Astrocyte (in vitro differentiated cells and primary cell): ENCODE measurements at regions not wholly inside any gene's neighbourhood (a gene's known extent, or its start where the extent isn't known, plus 50 kb on each side); places are given as distances from the start of the nearest gene placed in this dataset.

Experiments used
- DNase-seq: peaks from one replicate; pipeline ENCODE4 v3.0.0-alpha.2; 2010; ENCODE audit warnings: low read depth
- FAIRE-seq: peaks from 2 replicates; lab custom pipeline; 2011; peaks lifted over from hg19 to GRCh38; lab: Jason Lieb, UNC
- H2AFZ ChIP-seq: 2 replicates; pipeline ENCODE4 v1.6.0; 2012; ENCODE audit warnings: low read depth, low read length, inconsistent platforms
- H3K27ac ChIP-seq: 2 replicates; pipeline ENCODE4 v1.5.1; 2011; ENCODE audit warnings: low read depth, low read length, inconsistent platforms
- H3K27me3 ChIP-seq: 2 replicates; pipeline ENCODE4 v1.6.0; 2011; ENCODE audit warnings: low read length, inconsistent platforms; ENCODE audit not compliant: insufficient read depth
- H3K36me3 ChIP-seq: 2 replicates; pipeline ENCODE4 v1.5.1; 2011; ENCODE audit warnings: low read length, inconsistent platforms; ENCODE audit not compliant: insufficient read depth
- H3K4me1 ChIP-seq: 2 replicates; pipeline ENCODE4 v1.5.1; 2011; ENCODE audit warnings: low read length, inconsistent platforms; ENCODE audit not compliant: insufficient read depth
- H3K4me2 ChIP-seq: 2 replicates; pipeline ENCODE4 v1.6.0; 2012; ENCODE audit warnings: low read length, inconsistent platforms
- H3K4me3 ChIP-seq: 2 replicates; pipeline ENCODE4 v1.5.1; 2011; ENCODE audit warnings: low read depth, mild to moderate bottlenecking, low read length, inconsistent platforms; ENCODE audit not compliant: insufficient read depth
- H3K79me2 ChIP-seq: 2 replicates; pipeline ENCODE4 v1.6.0; 2012; ENCODE audit warnings: mild to moderate bottlenecking, low read length, inconsistent platforms; ENCODE audit not compliant: insufficient read depth
- H3K9ac ChIP-seq: 2 replicates; pipeline ENCODE4 v1.6.0; 2012; ENCODE audit warnings: mild to moderate bottlenecking, low read length, inconsistent platforms
- H3K9me3 ChIP-seq: 2 replicates; pipeline ENCODE4 v1.5.1; 2012; ENCODE audit warnings: low read depth, mild to moderate bottlenecking, low read length, inconsistent platforms; ENCODE audit not compliant: insufficient read depth
- H4K20me1 ChIP-seq: 2 replicates; pipeline ENCODE4 v1.6.0; 2012; ENCODE audit warnings: low read length, inconsistent platforms; ENCODE audit not compliant: insufficient read depth
- H3K27ac Mint-ChIP-seq: one replicate; pipeline ENCODE4 v1.8.0; 2021; ENCODE audit warnings: mild to moderate bottlenecking, mixed read lengths; ENCODE audit not compliant: unreplicated experiment
- H3K27me3 Mint-ChIP-seq: one replicate; pipeline ENCODE4 v1.8.0; 2021; ENCODE audit warnings: low read depth, mixed read lengths; ENCODE audit not compliant: unreplicated experiment
- H3K36me3 Mint-ChIP-seq: one replicate; pipeline ENCODE4 v1.8.0; 2021; ENCODE audit warnings: low read depth, mixed read lengths; ENCODE audit not compliant: unreplicated experiment
- H3K4me1 Mint-ChIP-seq: one replicate; pipeline ENCODE4 v1.8.0; 2021; ENCODE audit warnings: low read depth, mixed read lengths; ENCODE audit not compliant: unreplicated experiment
- H3K4me3 Mint-ChIP-seq: one replicate; pipeline ENCODE4 v1.8.0; 2021; ENCODE audit warnings: mild to moderate bottlenecking, moderate library complexity, mixed read lengths; ENCODE audit not compliant: unreplicated experiment
- H3K9me3 Mint-ChIP-seq: one replicate; pipeline ENCODE4 v1.8.0; 2021; ENCODE audit warnings: mild to moderate bottlenecking, mixed read lengths; ENCODE audit not compliant: unreplicated experiment
- CTCF ChIP-seq: IDR thresholded peaks from 2 replicates; pipeline ENCODE4 v1.5.1; 2011; ENCODE audit warnings: low read depth, mild to moderate bottlenecking, inconsistent platforms, low read length, moderate library complexity; ENCODE audit not compliant: insufficient read depth
- EZH2 ChIP-seq: IDR thresholded peaks from 2 replicates; pipeline ENCODE4 v1.6.1; 2012; ENCODE audit warnings: mild to moderate bottlenecking, low read length, inconsistent platforms; ENCODE audit not compliant: insufficient read depth

GRCh38 chr3:167116120-167116922 is 263.8 kb downstream of the ZBBX start:
- Histone ChIP-seq H3K27me3 (no peaks in the 10 kb centered on the region), H3K27ac (no peak overlapping the region), H3K36me3 (no peaks in the 10 kb centered on the region), H3K9me3 (no peaks in the 10 kb centered on the region), H3K4me2 (no peak overlapping the region), H3K4me1 (no peaks in the 10 kb centered on the region), H3K9ac (no peak overlapping the region), H4K20me1 (no peaks in the 10 kb centered on the region), H2AFZ (no peak overlapping the region), H3K79me2 (no peaks in the 10 kb centered on the region), H3K4me3 (no peak overlapping the region)
- Mint-ChIP-seq H3K9me3 (peaks cover 4% of the 10 kb centered on the region), H3K27ac (no peak overlapping the region), H3K36me3 (no peaks in the 10 kb centered on the region), H3K4me1 (peaks cover 7% of the 10 kb centered on the region), H3K4me3 (no peak overlapping the region), H3K27me3 (no peaks in the 10 kb centered on the region)
- no peak for DNase-seq
- FAIRE-seq = no peak
- TF ChIP-seq EZH2 (no peak), CTCF (no peak)

GRCh38 chr3:167115331-167115934 is 264.7 kb downstream of the ZBBX start:
- Histone ChIP-seq H3K4me1 (peaks cover 3% of the 10 kb centered on the region), H3K27me3 (no peaks in the 10 kb centered on the region), H4K20me1 (no peaks in the 10 kb centered on the region), H3K79me2 (no peaks in the 10 kb centered on the region), H3K4me3 (no peak overlapping the region), H2AFZ (no peak overlapping the region), H3K4me2 (no peak overlapping the region), H3K9me3 (no peaks in the 10 kb centered on the region), H3K27ac (no peak overlapping the region), H3K9ac (no peak overlapping the region), H3K36me3 (no peaks in the 10 kb centered on the region)
- no peaks in the 10 kb centered on the region for H3K27me3 Mint-ChIP-seq
- no peak overlapping the region for H3K4me3 Mint-ChIP-seq
- peaks cover 12% of the 10 kb centered on the region for H3K4me1 Mint-ChIP-seq
- FAIRE-seq (no peak), DNase-seq (no peak)
- no peaks in the 10 kb centered on the region for H3K36me3 Mint-ChIP-seq
- H3K9me3 Mint-ChIP-seq = peaks cover 4% of the 10 kb centered on the region
- no peak overlapping the region for H3K27ac Mint-ChIP-seq
- TF ChIP-seq EZH2 (no peak), CTCF (no peak)

- no peaks in the 10 kb centered on the region for H3K9me3 ChIP-seq
- no peak overlapping the region for H3K4me2 ChIP-seq
- FAIRE-seq (no peak), DNase-seq (no peak)
- Mint-ChIP-seq H3K27me3 (no peaks in the 10 kb centered on the region), H3K27ac (no peak overlapping the region), H3K36me3 (no peaks in the 10 kb centered on the region), H3K4me3 (no peak overlapping the region), H3K4me1 (peaks cover 12% of the 10 kb centered on the region), H3K9me3 (peaks cover 4% of the 10 kb centered on the region)
- H3K4me3 ChIP-seq = no peak overlapping the region
- no peak overlapping the region for H3K9ac ChIP-seq
- no peaks in the 10 kb centered on the region for H3K27me3 ChIP-seq
- H3K27ac ChIP-seq = no peak overlapping the region
- no peak overlapping the region for H2AFZ ChIP-seq
- TF ChIP-seq CTCF (no peak), EZH2 (no peak)
- no peaks in the 10 kb centered on the region for H3K36me3 ChIP-seq
- no peaks in the 10 kb centered on the region for H3K79me2 ChIP-seq
- no peaks in the 10 kb centered on the region for H4K20me1 ChIP-seq
- H3K4me1 ChIP-seq = peaks cover 3% of the 10 kb centered on the region
Observed at GRCh38 chr3:167114619-167115018, 265.5 kb downstream of the ZBBX start.
